ENCODE measurements at regions not wholly inside any gene's neighbourhood (a gene's known extent, or its start where the extent isn't known, plus 50 kb on each side); places are given as distances from the start of the nearest gene placed in this dataset.

GRCh38 chr13:61358599-61358998, 57.0 kb downstream of the PCDH20 start:
- Histone ChIP-seq H3K36me3 (no peaks in the 10 kb centered on the region), H3K27ac (no peak overlapping the region), H3K4me3 (no peak overlapping the region), H3K27me3 (no peaks in the 10 kb centered on the region), H3K9me3 (no peaks in the 10 kb centered on the region), H3K4me1 (no peaks in the 10 kb centered on the region)
- DNase-seq (no peak), ATAC-seq (no peak)
- intact Hi-C loops (cut with DNase I) = no loop called here
- TF ChIP-seq, protein P1, sequence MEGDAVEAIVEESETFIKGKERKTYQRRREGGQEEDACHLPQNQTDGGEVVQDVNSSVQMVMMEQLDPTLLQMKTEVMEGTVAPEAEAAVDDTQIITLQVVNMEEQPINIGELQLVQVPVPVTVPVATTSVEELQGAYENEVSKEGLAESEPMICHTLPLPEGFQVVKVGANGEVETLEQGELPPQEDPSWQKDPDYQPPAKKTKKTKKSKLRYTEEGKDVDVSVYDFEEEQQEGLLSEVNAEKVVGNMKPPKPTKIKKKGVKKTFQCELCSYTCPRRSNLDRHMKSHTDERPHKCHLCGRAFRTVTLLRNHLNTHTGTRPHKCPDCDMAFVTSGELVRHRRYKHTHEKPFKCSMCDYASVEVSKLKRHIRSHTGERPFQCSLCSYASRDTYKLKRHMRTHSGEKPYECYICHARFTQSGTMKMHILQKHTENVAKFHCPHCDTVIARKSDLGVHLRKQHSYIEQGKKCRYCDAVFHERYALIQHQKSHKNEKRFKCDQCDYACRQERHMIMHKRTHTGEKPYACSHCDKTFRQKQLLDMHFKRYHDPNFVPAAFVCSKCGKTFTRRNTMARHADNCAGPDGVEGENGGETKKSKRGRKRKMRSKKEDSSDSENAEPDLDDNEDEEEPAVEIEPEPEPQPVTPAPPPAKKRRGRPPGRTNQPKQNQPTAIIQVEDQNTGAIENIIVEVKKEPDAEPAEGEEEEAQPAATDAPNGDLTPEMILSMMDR (IDR thresholded peaks at IDR 0.05) = no peak

DNA sequence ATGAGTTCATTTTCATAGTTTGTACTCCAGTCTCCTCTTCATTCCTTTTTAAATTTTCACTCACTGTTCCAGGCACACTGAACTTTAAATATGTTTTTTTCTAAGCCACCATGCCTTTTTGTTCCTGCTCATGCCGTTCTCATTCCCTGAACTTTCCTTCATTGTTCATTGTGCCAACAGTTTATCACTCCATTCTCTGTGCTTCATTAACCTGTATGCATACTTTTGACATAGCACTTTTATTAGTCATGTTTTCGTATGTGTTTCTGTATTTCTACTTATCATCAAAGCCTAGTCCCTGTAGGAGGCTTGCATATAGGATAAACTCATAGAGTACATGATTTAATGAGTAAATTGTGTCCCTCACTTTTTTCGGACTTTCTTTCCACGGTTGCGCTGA, 65.3 kb downstream of the PCDH20 start:
- Histone ChIP-seq H3K27me3 (no peaks in the 10 kb centered on the region), H3K4me3 (no peak overlapping the region), H3K36me3 (no peaks in the 10 kb centered on the region), H3K4me1 (no peaks in the 10 kb centered on the region), H3K27ac (no peak overlapping the region), H3K9me3 (no peaks in the 10 kb centered on the region)
- TF ChIP-seq, protein P1 (IDR thresholded peaks at IDR 0.05) = no peak
- ATAC-seq (no peak), DNase-seq (no peak)
- intact Hi-C loops (cut with DNase I) = no loop called here

DNA sequence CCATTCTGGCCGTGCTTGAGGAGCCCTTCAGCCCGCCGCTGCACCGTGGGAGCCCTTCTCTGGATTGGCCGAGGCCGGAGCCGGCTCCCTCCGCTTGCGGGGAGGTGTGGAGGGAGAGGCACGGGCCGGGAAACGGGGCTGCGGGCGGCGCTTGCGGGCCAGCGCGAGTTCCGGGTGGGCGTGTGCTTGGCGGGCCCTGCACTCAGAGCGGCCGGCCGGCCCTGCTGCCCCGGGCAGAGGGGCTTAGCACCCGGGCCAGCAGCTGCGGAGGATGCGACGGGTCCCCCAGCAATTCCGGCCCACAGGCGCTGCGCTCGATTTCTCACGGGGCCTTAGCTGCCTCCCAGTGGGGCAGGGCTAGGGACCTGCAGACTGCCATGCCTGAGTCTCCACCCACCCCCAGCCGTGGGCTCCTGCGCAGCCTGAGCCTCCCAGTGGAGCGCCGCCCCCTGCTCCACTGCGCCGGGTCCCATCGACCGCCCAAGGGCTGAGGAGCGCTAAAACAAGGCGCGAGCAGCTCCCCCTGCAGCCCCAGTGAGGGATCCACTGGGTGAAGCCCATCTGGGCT, 76.5 kb downstream of the PCDH20 start:
- intact Hi-C loops (cut with DNase I) = no loop called here
- Histone ChIP-seq H3K27ac (no peak overlapping the region), H3K4me3 (no peak overlapping the region), H3K9me3 (no peaks in the 10 kb centered on the region), H3K36me3 (no peaks in the 10 kb centered on the region), H3K27me3 (no peaks in the 10 kb centered on the region), H3K4me1 (no peaks in the 10 kb centered on the region)
- ATAC-seq = peak; percentile 45
- DNase-seq = no peak
- TF ChIP-seq, protein P1 (IDR thresholded peaks at IDR 0.05) = no peak

GRCh38 chr13:61316647-61317046, 99.0 kb downstream of the PCDH20 start:
- no peaks in the 10 kb centered on the region for H3K27me3 ChIP-seq
- ATAC-seq (no peak), DNase-seq (no peak)
- intact Hi-C loops (cut with DNase I) = no loop called here
- H3K4me3 ChIP-seq = no peak overlapping the region
- TF ChIP-seq, protein P1 (IDR thresholded peaks at IDR 0.05) = no peak
- no peaks in the 10 kb centered on the region for H3K4me1 ChIP-seq
- no peaks in the 10 kb centered on the region for H3K36me3 ChIP-seq
- H3K27ac ChIP-seq = no peak overlapping the region
- no peaks in the 10 kb centered on the region for H3K9me3 ChIP-seq

DNA sequence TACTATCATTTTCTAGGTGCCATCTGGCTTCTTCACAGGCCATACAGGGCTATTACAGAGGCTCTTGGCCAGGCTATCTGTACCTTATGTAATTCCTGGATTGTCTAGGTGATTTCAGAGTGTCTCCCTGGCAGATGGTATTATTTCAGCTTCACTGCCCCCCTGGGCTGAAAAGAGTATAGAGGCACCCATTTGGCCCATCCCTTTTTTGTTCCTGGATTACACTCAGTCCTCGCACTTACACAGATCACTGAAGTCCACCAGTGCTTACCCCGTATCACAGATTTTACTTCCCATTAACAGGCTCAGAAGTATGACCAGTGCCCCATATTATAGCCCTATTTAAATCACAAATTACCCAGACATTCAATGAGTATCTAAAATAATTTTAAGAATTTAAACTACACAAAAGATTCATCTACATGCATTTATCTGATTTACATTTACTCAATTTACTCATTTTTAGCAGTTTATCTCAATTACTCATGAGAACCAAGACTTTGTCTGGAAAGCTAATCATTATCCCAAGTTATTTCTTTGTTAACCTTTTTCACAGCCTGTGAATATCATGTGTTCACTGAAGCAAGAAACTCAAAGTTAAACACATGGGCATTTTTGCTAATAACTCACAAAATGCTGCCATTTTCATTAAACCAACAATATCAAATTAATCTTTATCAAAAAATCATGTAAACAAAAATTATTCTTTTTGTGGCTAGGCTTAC, 121.0 kb downstream of the PCDH20 start:
- intact Hi-C loops (cut with DNase I) = no loop called here
- ATAC-seq = no peak
- H3K27ac ChIP-seq = no peak overlapping the region

More for the DNA sequence above, 121.0 kb downstream of the PCDH20 start:
- Histone ChIP-seq H3K36me3 (no peaks in the 10 kb centered on the region), H3K4me1 (no peaks in the 10 kb centered on the region), H3K9me3 (no peaks in the 10 kb centered on the region), H3K27me3 (no peaks in the 10 kb centered on the region), H3K4me3 (no peak overlapping the region)
- DNase-seq = no peak
- TF ChIP-seq, protein P1 (IDR thresholded peaks at IDR 0.05) = no peak

Data from upper lobe of right lung (tissue), 1 donor.